Epithelial cell of proximal tubule (primary cell): ENCODE measurements at regions not wholly inside any gene's neighbourhood (a gene's known extent, or its start where the extent isn't known, plus 50 kb on each side); places are given as distances from the start of the nearest gene placed in this dataset.
"Not testable (repeated sequence)": the region's sequence is repeated elsewhere in the genome, so short reads cannot be mapped to it uniquely, and the experiment has no call there.

Experiments
- DNase-seq: peaks from one replicate; pipeline ENCODE4 v3.0.0-alpha.2; 2011; ENCODE audit warnings: low read depth
- H3K4me3 ChIP-seq: 2 replicates; pipeline ENCODE4 v1.5.1; 2011; ENCODE audit warnings: low read depth, mild to moderate bottlenecking, low read length
- TF ChIP-seq, protein P1 (sequence below): conservative IDR thresholded peaks from 2 replicates; pipeline ENCODE4 v1.5.1; 2012; ENCODE audit warnings: low read depth, mild to moderate bottlenecking, low read length

DNA sequence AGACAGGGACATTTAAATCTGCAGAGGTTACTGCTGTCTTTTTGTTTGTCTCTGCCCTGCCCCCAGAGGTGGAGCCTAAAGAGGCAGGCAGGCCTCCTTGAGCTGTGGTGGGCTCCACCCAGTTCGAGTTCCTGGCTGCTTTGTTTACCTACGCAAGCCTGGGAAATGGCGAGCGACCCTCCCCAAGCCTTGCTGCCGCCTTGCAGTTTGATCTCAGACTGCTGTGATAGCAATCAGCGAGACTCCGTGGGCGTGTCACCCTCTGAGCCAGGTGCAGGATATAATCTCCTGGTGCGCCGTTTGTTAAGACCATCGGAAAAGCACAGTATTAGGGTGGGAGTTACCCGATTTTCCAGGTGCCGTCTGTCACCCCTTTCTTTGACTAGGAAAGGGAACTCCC lies 93.3 kb downstream of the ANKRD30BL start:
- H3K4me3 ChIP-seq, DNase-seq: not testable (repeated sequence)

DNA sequence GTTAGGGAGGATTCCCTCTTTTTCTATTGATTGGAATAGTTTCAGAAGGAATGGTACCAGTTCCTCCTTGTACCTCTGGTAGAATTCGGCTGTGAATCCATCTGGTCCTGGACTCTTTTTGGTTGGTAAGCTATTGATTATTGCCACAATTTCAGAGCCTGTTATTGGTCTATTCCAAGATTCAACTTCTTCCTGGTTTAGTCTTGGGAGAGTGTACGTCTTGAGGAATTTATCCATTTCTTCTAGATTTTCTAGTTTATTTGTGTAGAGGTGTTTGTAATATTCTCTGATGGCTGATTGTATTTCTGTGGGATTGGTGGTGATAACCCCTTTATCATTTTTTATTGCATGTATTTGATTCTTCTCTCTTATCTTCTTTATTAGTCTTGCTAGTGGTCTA lies 96.4 kb downstream of the ANKRD30BL start:
- H3K4me3 ChIP-seq, DNase-seq: not testable (repeated sequence)

DNA sequence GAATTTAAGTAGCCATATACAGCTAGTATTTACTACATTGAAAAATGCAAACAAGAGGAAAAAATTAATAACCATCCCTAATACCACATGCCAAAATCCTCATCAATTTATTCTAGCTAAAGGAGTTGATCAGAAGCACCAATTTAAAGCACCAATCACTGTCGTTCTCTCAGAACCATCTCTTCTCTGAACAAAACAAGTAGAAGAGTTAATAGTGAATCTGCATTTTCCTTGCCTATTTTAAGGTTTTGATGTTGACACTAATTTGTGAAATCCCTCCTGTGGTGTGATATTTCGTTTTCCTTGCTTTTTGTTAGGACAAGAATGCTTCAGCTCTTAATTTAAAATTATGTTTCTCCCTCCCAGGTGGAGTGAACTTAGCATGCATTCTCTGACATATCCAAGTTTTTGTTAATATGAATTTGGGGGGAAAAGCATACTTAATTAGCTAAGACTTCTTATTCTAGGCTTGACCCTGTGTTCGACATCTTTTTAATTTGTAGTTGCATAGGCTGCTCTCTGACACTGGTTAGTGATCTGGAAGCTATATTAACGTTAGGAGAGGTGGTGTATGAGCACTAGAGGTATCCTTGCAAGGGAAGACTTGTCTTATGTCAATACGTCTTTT lies 122.0 kb downstream of the ANKRD30BL start:
- not testable (repeated sequence) for DNase-seq, H3K4me3 ChIP-seq

DNA sequence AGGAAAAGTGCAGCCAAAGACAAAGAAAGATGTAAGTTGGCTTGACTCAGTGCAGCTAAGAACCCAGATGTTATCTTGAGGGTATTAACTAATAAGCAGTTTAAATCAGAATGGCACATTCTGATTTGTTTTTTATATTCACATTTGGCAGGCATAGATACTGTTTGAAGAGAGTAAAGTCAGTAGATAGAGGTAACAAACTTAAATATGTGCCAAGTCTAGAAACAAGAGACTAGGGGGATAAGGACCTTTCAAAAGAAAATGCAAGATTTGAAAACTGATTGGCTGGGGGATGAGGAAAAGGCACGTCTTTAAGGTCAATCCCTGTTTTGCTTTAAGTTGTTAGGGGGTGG lies 122.9 kb downstream of the ANKRD30BL start:
- DNase-seq, result not testable (repeated sequence)
- peak overlapping the region; percentile 51 for H3K4me3 ChIP-seq

DNA sequence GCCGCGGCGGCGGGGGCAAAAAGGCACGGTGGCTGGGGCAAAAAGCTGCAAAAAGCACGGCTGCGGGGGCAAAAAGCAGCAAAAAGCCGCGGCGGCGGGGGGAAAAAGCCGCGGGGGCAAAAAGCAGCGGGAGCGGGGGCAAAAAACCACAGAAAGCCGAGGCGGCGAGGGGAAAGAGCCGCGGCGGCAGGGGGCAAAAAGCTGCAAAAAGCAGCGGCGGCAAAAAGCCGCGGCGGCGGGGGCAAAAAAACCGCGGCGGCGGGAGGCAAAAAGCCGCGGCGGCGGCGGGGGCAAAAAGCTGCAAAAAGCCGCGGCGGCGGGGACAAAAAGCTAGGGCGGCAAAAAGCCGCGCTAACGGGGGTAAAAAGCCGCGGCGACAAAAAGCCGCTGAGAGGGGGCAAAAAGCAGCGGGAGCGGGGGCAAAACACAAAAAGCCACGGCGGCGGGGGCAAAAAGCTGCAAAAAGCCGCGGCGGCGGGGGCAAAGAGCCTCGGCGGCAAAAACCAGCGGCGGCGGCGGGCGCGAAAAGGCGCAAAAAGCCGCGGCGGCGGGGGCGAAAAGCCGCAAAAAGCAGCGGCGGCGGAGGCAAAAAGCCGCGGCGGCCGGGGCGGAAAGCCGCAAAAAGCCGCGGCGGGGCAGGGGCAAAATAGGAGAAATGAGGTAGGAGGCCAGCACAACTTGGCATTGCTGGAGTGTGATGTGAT lies 123.4 kb downstream of the ANKRD30BL start:
- H3K4me3 ChIP-seq, result peak overlapping the region; percentile 51
- TF ChIP-seq, protein P1, sequence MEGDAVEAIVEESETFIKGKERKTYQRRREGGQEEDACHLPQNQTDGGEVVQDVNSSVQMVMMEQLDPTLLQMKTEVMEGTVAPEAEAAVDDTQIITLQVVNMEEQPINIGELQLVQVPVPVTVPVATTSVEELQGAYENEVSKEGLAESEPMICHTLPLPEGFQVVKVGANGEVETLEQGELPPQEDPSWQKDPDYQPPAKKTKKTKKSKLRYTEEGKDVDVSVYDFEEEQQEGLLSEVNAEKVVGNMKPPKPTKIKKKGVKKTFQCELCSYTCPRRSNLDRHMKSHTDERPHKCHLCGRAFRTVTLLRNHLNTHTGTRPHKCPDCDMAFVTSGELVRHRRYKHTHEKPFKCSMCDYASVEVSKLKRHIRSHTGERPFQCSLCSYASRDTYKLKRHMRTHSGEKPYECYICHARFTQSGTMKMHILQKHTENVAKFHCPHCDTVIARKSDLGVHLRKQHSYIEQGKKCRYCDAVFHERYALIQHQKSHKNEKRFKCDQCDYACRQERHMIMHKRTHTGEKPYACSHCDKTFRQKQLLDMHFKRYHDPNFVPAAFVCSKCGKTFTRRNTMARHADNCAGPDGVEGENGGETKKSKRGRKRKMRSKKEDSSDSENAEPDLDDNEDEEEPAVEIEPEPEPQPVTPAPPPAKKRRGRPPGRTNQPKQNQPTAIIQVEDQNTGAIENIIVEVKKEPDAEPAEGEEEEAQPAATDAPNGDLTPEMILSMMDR, result no peak
- no peak for DNase-seq

DNA sequence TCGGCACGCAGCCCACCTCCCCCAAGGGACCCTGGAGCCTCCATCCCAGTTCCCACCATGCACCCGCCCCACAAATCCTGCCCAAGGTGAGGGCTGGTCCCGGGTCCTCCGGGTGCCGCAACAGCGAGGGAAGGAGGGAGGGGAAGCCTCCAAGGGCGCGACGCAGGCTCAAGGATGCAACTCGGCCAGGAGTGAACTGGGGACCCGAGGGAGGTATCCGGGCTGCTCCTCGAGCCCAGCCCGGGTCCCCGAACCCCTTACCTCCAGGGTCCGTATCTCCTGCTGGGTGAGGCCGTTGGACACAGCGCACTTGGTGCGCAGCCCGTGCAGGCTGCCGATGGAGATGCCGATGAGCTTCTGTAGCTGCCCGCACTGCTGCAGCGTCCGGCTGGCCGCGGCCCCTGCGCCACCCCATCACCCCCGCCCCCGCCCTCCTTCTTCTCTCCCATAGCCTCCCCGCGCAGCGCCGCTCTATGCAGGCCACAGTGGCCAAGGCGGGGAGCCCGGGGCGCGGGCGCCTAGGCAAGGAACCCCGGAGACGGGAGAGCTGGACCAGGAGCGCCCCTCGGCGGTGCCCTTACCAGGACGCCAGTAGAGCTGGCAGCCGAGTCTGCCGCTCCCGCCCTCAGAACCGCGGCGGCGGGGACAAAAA lies 124.1 kb downstream of the ANKRD30BL start:
- no peak for DNase-seq
- H3K4me3 ChIP-seq, result peak overlapping the region; percentile 51
- TF ChIP-seq, protein P1, result no peak

DNA sequence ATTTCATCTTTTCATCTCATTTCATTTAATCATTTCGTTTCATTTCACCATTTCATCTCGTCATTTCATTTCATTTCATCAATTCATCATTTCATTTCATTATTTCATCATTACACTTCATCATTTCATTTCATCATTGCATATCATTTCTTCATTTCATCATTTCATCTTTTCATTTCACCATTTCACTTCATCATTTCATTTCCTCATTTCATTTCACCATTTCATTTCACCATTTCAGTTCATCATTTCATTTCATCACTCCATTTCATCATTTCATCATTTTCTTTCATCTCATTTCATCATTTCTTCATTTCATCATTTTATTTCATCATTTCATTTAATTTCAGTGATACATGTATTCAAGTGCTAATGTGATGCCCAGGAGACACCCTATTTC lies 127.1 kb downstream of the ANKRD30BL start:
- no peak for DNase-seq
- H3K4me3 ChIP-seq, result no peak overlapping the region
- TF ChIP-seq, protein P1, result no peak

DNA sequence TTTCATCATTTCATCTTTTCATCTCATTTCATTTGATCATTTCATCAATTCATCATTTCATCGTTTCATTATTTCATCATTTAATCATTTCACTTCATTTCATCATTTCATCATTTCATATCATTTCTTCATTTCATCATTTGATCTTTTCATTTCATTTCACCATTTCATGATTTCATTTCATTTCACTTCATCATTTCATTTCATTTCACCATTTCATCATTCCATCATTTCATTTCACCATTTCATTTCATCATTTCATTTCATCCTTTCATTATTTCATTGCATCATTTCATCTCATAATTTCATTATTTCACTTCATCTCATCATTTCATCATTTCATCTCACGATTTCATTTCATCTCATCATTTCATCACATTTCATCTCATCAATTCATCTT lies 127.8 kb downstream of the ANKRD30BL start:
- H3K4me3 ChIP-seq, result no peak overlapping the region
- TF ChIP-seq, protein P1, result no peak
- DNase-seq, result no peak

DNA sequence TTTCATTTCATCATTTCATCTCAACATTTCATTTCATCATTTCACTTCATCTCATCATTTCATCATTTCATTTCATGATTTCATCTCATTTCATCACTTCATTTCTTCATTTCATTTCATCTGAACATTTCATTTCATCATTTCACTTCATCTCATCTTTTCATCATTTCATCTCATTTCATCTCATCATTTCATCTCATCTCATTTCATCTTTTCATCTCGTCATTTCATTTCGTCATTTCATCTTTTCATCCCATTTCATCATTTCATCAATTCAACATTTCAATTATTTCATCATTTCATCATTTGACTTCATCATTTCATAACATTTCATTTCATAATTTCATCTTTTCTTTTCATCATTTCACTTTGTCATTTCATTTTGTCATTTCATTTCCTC lies 128.4 kb downstream of the ANKRD30BL start:
- no peak overlapping the region for H3K4me3 ChIP-seq
- DNase-seq, result no peak
- TF ChIP-seq, protein P1, result no peak

DNA sequence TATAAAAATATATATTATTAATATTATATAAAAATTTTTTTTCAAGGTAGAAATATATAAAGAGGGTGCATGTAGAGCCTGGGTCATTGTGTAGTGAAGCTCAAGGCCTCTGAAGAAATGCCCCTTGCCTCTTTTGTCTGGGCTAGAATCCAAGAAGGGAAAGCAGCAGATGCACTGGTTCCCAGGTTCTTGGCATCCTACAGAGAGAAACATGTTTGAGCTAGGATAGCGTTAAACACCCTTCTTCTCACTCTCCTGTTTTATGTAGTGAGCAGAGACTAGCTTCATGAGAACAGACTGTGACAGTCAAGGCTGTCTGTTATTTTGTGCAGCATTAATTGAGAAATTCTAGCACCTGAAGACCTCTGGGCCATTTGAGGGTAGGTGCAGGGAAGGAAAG lies 149.7 kb downstream of the ANKRD30BL start:
- H3K4me3 ChIP-seq, DNase-seq: not testable (repeated sequence)
